Prostate gland (tissue), 2 donors: ENCODE measurements at regions not wholly inside any gene's neighbourhood (a gene's known extent, or its start where the extent isn't known, plus 50 kb on each side); places are given as distances from the start of the nearest gene placed in this dataset.

Experiments
- CTCF ChIP-seq, 4 experiments: fragments of 200-600 bp in 2 of 4; fragments of 450-650 bp in 2 of 4; sonication (generic) in 2 of 4; IDR thresholded peaks; 1 replicate in 3 of 4; 2 replicates in 1 of 4; pipeline ENCODE4 v1.5.1; 2016 to 2019; ENCODE audit warnings: antibody characterized with exemption in 4 of 4, mild to moderate bottlenecking in 2 of 4, moderate library complexity in 2 of 4
- POLR2A ChIP-seq: fragments of 450-650 bp; IDR thresholded peaks from one replicate; pipeline ENCODE4 v1.6.1; 2016; ENCODE audit warnings: antibody characterized with exemption, mild to moderate bottlenecking
- POLR2AphosphoS5 ChIP-seq: sonication (generic); formaldehyde crosslinking; IDR thresholded peaks from one replicate; pipeline ENCODE4 v1.6.1; 2017; ENCODE audit warnings: antibody characterized with exemption

- TF ChIP-seq POLR2AphosphoS5 (no peak), CTCF (IDR thresholded peaks at IDR 0.05) (no peak), POLR2A (no peak)
Measured at GRCh38 chr5:125023673-125024072, 277.2 kb upstream of the ZNF608 start.
